T47D (cell line): ENCODE measurements at regions not wholly inside any gene's neighbourhood (a gene's known extent, or its start where the extent isn't known, plus 50 kb on each side); places are given as distances from the start of the nearest gene placed in this dataset.

Experiments used
- DNase-seq, 2 experiments: peaks; one replicate each; pipeline versions ENCODE4 v3.0.0 to v3.0.0-alpha.2; 2011 to 2012; ENCODE audit warnings: low read depth in 1 of 2, low spot score in 1 of 2
- JUND ChIP-seq: IDR thresholded peaks from 2 replicates; pipeline ENCODE4 v1.6.1; 2012; ENCODE audit warnings: low read depth
- in situ Hi-C: cut with HindIII; loops from 2 replicates; pipeline ENCODE4 v1.10.0; 2016; ENCODE audit warnings: low sequenced_read_pairs, low pct_unique_long_range_greater_than_20kb

GRCh38 chr1:216847397-216848036 is 124.3 kb upstream of the ESRRG start:
- in situ Hi-C loops = no loop called here
- DNase-seq = no peak
- no peak for TF ChIP-seq JUND

- no peak for TF ChIP-seq JUND
- in situ Hi-C loops = no loop called here
- DNase-seq = no peak
These were observed 123.1 kb upstream of the ESRRG start for GRCh38 chr1:216846339-216846738.

- no peak for TF ChIP-seq JUND
- in situ Hi-C loops = no loop called here
- DNase-seq = no peak
These were observed 120.2 kb upstream of the ESRRG start for GRCh38 chr1:216843409-216843808.

GRCh38 chr1:216841165-216841564 is 117.9 kb upstream of the ESRRG start:
- no peak for TF ChIP-seq JUND
- no peak for DNase-seq
- in situ Hi-C loops = no loop called here

- TF ChIP-seq JUND = no peak
- no peak for DNase-seq
- in situ Hi-C loops = no loop called here
These were observed 113.1 kb upstream of the ESRRG start for GRCh38 chr1:216836316-216836715.

GRCh38 chr1:216833509-216833908 is 110.3 kb upstream of the ESRRG start:
- TF ChIP-seq JUND = no peak
- no peak for DNase-seq
- in situ Hi-C loops = no loop called here

- TF ChIP-seq JUND = no peak
- peak in 1 of 2 experiments; percentile 61 for DNase-seq
- in situ Hi-C loops = no loop called here
These were observed 109.0 kb upstream of the ESRRG start for GRCh38 chr1:216832192-216832591.

- in situ Hi-C loops = no loop called here
- no peak for DNase-seq
- TF ChIP-seq JUND = no peak
These were observed 107.4 kb upstream of the ESRRG start for GRCh38 chr1:216830424-216831210.

- DNase-seq = no peak
- TF ChIP-seq JUND = no peak
- in situ Hi-C loops = no loop called here
These were observed 104.0 kb upstream of the ESRRG start for GRCh38 chr1:216827251-216827650.

- no peak for TF ChIP-seq JUND
- no peak for DNase-seq
- in situ Hi-C loops = no loop called here
These were observed 103.4 kb upstream of the ESRRG start for GRCh38 chr1:216826646-216827045.

GRCh38 chr1:216826214-216826613 is 103.0 kb upstream of the ESRRG start:
- DNase-seq = no peak
- in situ Hi-C loops = no loop called here
- TF ChIP-seq JUND = no peak

- in situ Hi-C loops = no loop called here
- no peak for TF ChIP-seq JUND
- DNase-seq = no peak
These were observed 102.3 kb upstream of the ESRRG start for GRCh38 chr1:216825557-216825956.

GRCh38 chr1:216824511-216824910 is 101.3 kb upstream of the ESRRG start:
- in situ Hi-C loops = no loop called here
- no peak for TF ChIP-seq JUND
- DNase-seq = no peak
